ENCODE measurements at regions not wholly inside any gene's neighbourhood (a gene's known extent, or its start where the extent isn't known, plus 50 kb on each side); places are given as distances from the start of the nearest gene placed in this dataset.

DNA sequence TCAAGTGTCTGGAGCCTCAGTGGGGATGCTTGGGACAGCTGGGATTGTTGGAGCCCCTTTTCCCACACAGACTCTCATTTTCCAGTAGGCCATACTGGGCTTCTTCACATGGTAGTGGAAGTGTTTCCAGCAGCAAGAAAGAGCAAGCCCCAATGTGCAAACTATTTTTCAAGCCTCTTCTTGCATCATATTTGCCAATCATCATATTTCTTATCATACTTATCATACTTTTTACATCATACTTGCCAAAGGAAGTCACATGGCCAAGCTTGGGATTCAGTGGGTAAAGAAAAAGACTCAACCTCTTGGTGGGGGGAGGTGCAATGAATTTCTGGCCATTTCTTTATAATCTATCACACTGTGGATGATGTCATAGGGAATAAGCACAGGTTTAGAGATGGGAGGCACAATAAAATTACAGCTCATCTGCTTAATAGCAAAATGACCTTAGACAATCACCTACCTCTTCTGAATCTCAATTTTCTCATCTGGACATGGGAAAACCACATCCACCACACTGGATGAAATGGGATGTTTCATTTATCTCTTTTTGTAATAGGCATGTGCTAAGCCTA is 174.2 kb downstream of the MID1IP1 start:
- H3K79me2 ChIP-seq (ENCODE audit: insufficient read depth, low read length) = no peaks in the 10 kb centered on the region
- ChIA-PET CTCF (no interaction called here), POLR2A (no interaction called here), RAD21 (ENCODE audit: low non-redundant PET in 1 of 2, low total read pairs in 2 of 2, uncharacterized antibody in 2 of 2, unreplicated experiment in 2 of 2) (no interaction called here)
- H4K20me1 ChIP-seq (ENCODE audit: insufficient read depth) = no peaks in the 10 kb centered on the region
- intact Hi-C loops (cut with micrococcal nuclease) = no loop called here
- no peak overlapping the region for H3K9ac ChIP-seq (ENCODE audit: low read length)
- no peak for TF ChIP-seq POLR2AphosphoS5 (IDR thresholded peaks at IDR 0.05; ENCODE audit: low read depth, low read length)
- TF ChIP-seq, protein P1, sequence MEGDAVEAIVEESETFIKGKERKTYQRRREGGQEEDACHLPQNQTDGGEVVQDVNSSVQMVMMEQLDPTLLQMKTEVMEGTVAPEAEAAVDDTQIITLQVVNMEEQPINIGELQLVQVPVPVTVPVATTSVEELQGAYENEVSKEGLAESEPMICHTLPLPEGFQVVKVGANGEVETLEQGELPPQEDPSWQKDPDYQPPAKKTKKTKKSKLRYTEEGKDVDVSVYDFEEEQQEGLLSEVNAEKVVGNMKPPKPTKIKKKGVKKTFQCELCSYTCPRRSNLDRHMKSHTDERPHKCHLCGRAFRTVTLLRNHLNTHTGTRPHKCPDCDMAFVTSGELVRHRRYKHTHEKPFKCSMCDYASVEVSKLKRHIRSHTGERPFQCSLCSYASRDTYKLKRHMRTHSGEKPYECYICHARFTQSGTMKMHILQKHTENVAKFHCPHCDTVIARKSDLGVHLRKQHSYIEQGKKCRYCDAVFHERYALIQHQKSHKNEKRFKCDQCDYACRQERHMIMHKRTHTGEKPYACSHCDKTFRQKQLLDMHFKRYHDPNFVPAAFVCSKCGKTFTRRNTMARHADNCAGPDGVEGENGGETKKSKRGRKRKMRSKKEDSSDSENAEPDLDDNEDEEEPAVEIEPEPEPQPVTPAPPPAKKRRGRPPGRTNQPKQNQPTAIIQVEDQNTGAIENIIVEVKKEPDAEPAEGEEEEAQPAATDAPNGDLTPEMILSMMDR (IDR thresholded peaks at IDR 0.05 in 2 of 3, conservative IDR thresholded peaks at IDR 0.05 in 1 of 3; ENCODE audit: borderline replicate concordance in 1 of 3, insufficient read depth in 1 of 3, low read depth in 2 of 3, low read length in 2 of 3) = no peak
- no peak for TF ChIP-seq ZNF274 (IDR thresholded peaks at IDR 0.05; ENCODE audit: low read depth, low read length)
- DNase-seq (ENCODE audit: low read depth, low spot score) (no peak), ATAC-seq (no peak)
- H3K4me1 ChIP-seq (ENCODE audit: control insufficient read depth in 1 of 2, insufficient read depth in 2 of 2, low read length in 2 of 2) = no peaks in the 10 kb centered on the region
- no peak overlapping the region for H3K4me2 ChIP-seq (ENCODE audit: low read length)
- no TSS peak for BruUV-seq (replicated peaks)
- no peaks in the 10 kb centered on the region for H3K36me3 ChIP-seq (ENCODE audit: control insufficient read depth in 1 of 2, insufficient read depth in 2 of 2, low read length in 2 of 2)
- no peaks in the 10 kb centered on the region for H3K27me3 ChIP-seq (ENCODE audit: insufficient read depth, low read length)
- no peak overlapping the region for H3K27ac ChIP-seq (ENCODE audit: low read depth, low read length)
- H2AFZ ChIP-seq (ENCODE audit: low read depth, low read length, poor library complexity, severe bottlenecking) = no peak overlapping the region
- H3K4me3 ChIP-seq (replicated peaks in 1 of 2; ENCODE audit: low read depth in 1 of 2, low read length in 2 of 2) = no peak overlapping the region
- no peaks in the 10 kb centered on the region for H3K9me2 ChIP-seq (ENCODE audit: insufficient read depth)
- no peaks in the 10 kb centered on the region for H3K9me3 ChIP-seq (ENCODE audit: control insufficient read depth in 1 of 2, insufficient read depth in 1 of 2, low read depth in 1 of 2, low read length in 2 of 2)

DNA sequence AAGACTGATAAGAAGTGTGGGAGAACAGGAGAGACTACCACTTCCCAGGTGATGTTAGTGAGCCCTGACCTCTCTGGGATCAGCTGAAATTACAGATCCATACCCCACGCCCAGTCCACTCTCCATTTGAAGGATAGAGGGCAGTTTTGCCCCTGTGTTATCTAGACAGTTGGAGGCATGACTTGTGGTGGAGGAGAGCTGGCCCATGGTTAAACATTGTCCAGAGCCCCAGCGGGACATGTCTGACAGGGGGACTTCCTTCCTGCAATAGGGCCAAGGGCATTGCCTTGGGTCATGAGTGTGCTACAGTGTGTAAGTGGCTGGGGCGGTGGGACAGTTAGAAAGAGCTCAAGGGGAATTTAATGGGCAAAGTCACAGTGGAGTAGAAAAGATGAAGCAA is 181.1 kb downstream of the MID1IP1 start:
- Histone ChIP-seq H3K9ac (ENCODE audit: low read length) (no peak overlapping the region), H3K79me2 (ENCODE audit: insufficient read depth, low read length) (no peaks in the 10 kb centered on the region), H3K9me3 (ENCODE audit: control insufficient read depth in 1 of 2, insufficient read depth in 1 of 2, low read depth in 1 of 2, low read length in 2 of 2) (no peaks in the 10 kb centered on the region), H3K27ac (ENCODE audit: low read depth, low read length) (no peak overlapping the region), H3K4me2 (ENCODE audit: low read length) (no peak overlapping the region), H3K4me3 (replicated peaks in 1 of 2; ENCODE audit: low read depth in 1 of 2, low read length in 2 of 2) (no peak overlapping the region), H3K9me2 (ENCODE audit: insufficient read depth) (no peaks in the 10 kb centered on the region), H3K27me3 (ENCODE audit: insufficient read depth, low read length) (no peaks in the 10 kb centered on the region), H3K4me1 (ENCODE audit: control insufficient read depth in 1 of 2, insufficient read depth in 2 of 2, low read length in 2 of 2) (no peaks in the 10 kb centered on the region), H2AFZ (ENCODE audit: low read depth, low read length, poor library complexity, severe bottlenecking) (no peak overlapping the region), H3K36me3 (ENCODE audit: control insufficient read depth in 1 of 2, insufficient read depth in 2 of 2, low read length in 2 of 2) (no peaks in the 10 kb centered on the region), H4K20me1 (ENCODE audit: insufficient read depth) (no peaks in the 10 kb centered on the region)
- ATAC-seq = no peak
- ChIA-PET RAD21 (ENCODE audit: low non-redundant PET in 1 of 2, low total read pairs in 2 of 2, uncharacterized antibody in 2 of 2, unreplicated experiment in 2 of 2) (no interaction called here), POLR2A (no interaction called here), CTCF (no interaction called here)
- intact Hi-C loops (cut with micrococcal nuclease) = no loop called here
- no TSS peak for BruUV-seq (replicated peaks)
- no peak for DNase-seq (ENCODE audit: low read depth, low spot score)
- TF ChIP-seq SRF (IDR thresholded peaks at IDR 0.05; ENCODE audit: low read depth) (no peak), FOSL1 (IDR thresholded peaks at IDR 0.05; ENCODE audit: low read depth) (no peak), ELF1 (IDR thresholded peaks at IDR 0.05; ENCODE audit: borderline replicate concordance, low read depth) (no peak), ZNF274 (IDR thresholded peaks at IDR 0.05; ENCODE audit: low read depth, low read length) (no peak), POLR2AphosphoS5 (IDR thresholded peaks at IDR 0.05; ENCODE audit: low read depth, low read length) (no peak), TCF7L2 (IDR thresholded peaks at IDR 0.05; ENCODE audit: borderline replicate concordance, extremely low read depth, insufficient read depth, insufficient read length) (no peak), SIN3A (IDR thresholded peaks at IDR 0.05; ENCODE audit: low read depth) (no peak), EGR1 (IDR thresholded peaks at IDR 0.05; ENCODE audit: low read depth) (no peak)
- TF ChIP-seq, protein P2, sequence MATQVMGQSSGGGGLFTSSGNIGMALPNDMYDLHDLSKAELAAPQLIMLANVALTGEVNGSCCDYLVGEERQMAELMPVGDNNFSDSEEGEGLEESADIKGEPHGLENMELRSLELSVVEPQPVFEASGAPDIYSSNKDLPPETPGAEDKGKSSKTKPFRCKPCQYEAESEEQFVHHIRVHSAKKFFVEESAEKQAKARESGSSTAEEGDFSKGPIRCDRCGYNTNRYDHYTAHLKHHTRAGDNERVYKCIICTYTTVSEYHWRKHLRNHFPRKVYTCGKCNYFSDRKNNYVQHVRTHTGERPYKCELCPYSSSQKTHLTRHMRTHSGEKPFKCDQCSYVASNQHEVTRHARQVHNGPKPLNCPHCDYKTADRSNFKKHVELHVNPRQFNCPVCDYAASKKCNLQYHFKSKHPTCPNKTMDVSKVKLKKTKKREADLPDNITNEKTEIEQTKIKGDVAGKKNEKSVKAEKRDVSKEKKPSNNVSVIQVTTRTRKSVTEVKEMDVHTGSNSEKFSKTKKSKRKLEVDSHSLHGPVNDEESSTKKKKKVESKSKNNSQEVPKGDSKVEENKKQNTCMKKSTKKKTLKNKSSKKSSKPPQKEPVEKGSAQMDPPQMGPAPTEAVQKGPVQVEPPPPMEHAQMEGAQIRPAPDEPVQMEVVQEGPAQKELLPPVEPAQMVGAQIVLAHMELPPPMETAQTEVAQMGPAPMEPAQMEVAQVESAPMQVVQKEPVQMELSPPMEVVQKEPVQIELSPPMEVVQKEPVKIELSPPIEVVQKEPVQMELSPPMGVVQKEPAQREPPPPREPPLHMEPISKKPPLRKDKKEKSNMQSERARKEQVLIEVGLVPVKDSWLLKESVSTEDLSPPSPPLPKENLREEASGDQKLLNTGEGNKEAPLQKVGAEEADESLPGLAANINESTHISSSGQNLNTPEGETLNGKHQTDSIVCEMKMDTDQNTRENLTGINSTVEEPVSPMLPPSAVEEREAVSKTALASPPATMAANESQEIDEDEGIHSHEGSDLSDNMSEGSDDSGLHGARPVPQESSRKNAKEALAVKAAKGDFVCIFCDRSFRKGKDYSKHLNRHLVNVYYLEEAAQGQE (IDR thresholded peaks at IDR 0.05; ENCODE audit: low read depth) = no peak
- TF ChIP-seq, protein P3, sequence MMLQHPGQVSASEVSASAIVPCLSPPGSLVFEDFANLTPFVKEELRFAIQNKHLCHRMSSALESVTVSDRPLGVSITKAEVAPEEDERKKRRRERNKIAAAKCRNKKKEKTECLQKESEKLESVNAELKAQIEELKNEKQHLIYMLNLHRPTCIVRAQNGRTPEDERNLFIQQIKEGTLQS (IDR thresholded peaks at IDR 0.05) = no peak
- TF ChIP-seq, protein P1 (IDR thresholded peaks at IDR 0.05 in 2 of 3, conservative IDR thresholded peaks at IDR 0.05 in 1 of 3; ENCODE audit: borderline replicate concordance in 1 of 3, insufficient read depth in 1 of 3, low read depth in 2 of 3, low read length in 2 of 3) = no peak

All from HCT116 (cell line).